ENCODE measurements at regions not wholly inside any gene's neighbourhood (a gene's known extent, or its start where the extent isn't known, plus 50 kb on each side); places are given as distances from the start of the nearest gene placed in this dataset.

DNA sequence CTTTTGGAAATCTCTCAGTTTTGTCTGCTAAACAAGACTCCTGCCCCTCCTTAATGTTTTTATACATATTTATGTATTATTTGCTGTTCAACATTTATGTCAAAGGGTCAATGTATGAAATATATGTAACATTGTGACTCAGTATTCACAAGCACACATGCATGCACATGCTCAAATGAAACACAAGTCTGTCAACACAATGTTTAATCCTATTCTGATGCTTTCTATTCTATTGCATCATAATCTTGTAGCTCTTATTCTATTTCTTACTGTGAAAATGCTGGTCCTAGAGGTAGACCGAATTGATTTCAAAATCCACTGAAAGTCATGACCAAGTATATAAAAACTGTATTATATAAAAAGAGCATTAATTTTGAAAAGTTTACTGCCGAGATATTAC, 1463.3 kb downstream of the C4orf33 start:
- TF ChIP-seq, protein P1, sequence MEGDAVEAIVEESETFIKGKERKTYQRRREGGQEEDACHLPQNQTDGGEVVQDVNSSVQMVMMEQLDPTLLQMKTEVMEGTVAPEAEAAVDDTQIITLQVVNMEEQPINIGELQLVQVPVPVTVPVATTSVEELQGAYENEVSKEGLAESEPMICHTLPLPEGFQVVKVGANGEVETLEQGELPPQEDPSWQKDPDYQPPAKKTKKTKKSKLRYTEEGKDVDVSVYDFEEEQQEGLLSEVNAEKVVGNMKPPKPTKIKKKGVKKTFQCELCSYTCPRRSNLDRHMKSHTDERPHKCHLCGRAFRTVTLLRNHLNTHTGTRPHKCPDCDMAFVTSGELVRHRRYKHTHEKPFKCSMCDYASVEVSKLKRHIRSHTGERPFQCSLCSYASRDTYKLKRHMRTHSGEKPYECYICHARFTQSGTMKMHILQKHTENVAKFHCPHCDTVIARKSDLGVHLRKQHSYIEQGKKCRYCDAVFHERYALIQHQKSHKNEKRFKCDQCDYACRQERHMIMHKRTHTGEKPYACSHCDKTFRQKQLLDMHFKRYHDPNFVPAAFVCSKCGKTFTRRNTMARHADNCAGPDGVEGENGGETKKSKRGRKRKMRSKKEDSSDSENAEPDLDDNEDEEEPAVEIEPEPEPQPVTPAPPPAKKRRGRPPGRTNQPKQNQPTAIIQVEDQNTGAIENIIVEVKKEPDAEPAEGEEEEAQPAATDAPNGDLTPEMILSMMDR (IDR thresholded peaks at IDR 0.05; ENCODE audit: low read depth, low read length), result no peak
- TF ChIP-seq, protein P2, sequence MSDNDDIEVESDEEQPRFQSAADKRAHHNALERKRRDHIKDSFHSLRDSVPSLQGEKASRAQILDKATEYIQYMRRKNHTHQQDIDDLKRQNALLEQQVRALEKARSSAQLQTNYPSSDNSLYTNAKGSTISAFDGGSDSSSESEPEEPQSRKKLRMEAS (IDR thresholded peaks at IDR 0.05; ENCODE audit: low read depth, low read length), result no peak
- no peak for TF ChIP-seq POLR2A (IDR thresholded peaks at IDR 0.05; ENCODE audit: extremely low read depth, insufficient read length)
